ENCODE measurements at regions not wholly inside any gene's neighbourhood (a gene's known extent, or its start where the extent isn't known, plus 50 kb on each side); places are given as distances from the start of the nearest gene placed in this dataset.

- Mint-ChIP-seq H3K36me3 (ENCODE audit: insufficient read depth in 1 of 3, low read depth in 3 of 3) (no peaks in the 10 kb centered on the region; a peak in 1 of 7 replicates), H3K9me3 (no peaks in the 10 kb centered on the region), H3K4me1 (peaks cover 22 to 23% of the 10 kb centered on the region in 2 experiments), H3K4me3 (no peak overlapping the region), H3K27ac (no peak overlapping the region), H3K27me3 (ENCODE audit: low read depth) (peaks cover 6% of the 10 kb centered on the region)
- Histone ChIP-seq H2BK12ac (ENCODE audit: insufficient read length, low read depth, low read length) (no peak overlapping the region), H2BK5ac (ENCODE audit: insufficient read length, low read length) (no peak overlapping the region), H3K79me2 (ENCODE audit: insufficient read depth, low read length) (no peaks in the 10 kb centered on the region), H2BK20ac (ENCODE audit: low read depth, low read length, poor library complexity, severe bottlenecking) (no peak overlapping the region), H3T11ph (ENCODE audit: low read length) (no peak overlapping the region), H3K23me2 (ENCODE audit: insufficient read length, low read depth, low read length, poor library complexity, severe bottlenecking) (no peaks in the 10 kb centered on the region), H3K4me2 (ENCODE audit: insufficient read depth, insufficient read length, low read length) (no peak overlapping the region), H4K20me1 (ENCODE audit: control insufficient read depth, insufficient read depth, insufficient read length) (no peaks in the 10 kb centered on the region), H4K8ac (replicated peaks; ENCODE audit: insufficient read length, low read depth, low read length) (no peak overlapping the region), H2BK15ac (ENCODE audit: low read depth, low read length) (no peak overlapping the region), H2AFZ (ENCODE audit: low read length) (no peak overlapping the region), H3K18ac (ENCODE audit: insufficient read length, low read depth, low read length) (no peak overlapping the region), H4K91ac (ENCODE audit: insufficient read length, low read depth, low read length) (no peak overlapping the region), H3K9me3 (ENCODE audit: control insufficient read depth, low read depth, low read length) (no peaks in the 10 kb centered on the region), H3K23ac (ENCODE audit: insufficient read length, low read depth, low read length) (no peak overlapping the region), H2BK120ac (ENCODE audit: low read depth, low read length, poor library complexity, severe bottlenecking) (no peak overlapping the region), H3K79me1 (ENCODE audit: insufficient read depth, low read depth, low read length, poor library complexity, severe bottlenecking) (no peaks in the 10 kb centered on the region), H3K14ac (ENCODE audit: insufficient read depth, low read length) (no peak overlapping the region), H3K4me1 (ENCODE audit: insufficient read depth, low read length) (peaks cover 3% of the 10 kb centered on the region; the same call in 1 of the 2 replicates), H2AK5ac (ENCODE audit: insufficient read length, low read length) (no peak overlapping the region), H3K27me3 (ENCODE audit: insufficient read depth, low read length) (no peaks in the 10 kb centered on the region), H4K5ac (ENCODE audit: insufficient read length, low read depth, low read length) (no peak overlapping the region), H3K9ac (ENCODE audit: extremely low read depth, insufficient read length, low read length) (no peak overlapping the region), H3K56ac (ENCODE audit: insufficient read length, low read depth, low read length) (no peak overlapping the region), H3K27ac (ENCODE audit: insufficient read length, low read depth, low read length) (no peak overlapping the region), H3K4ac (ENCODE audit: low read depth, low read length) (no peak overlapping the region)
- WGBS (ENCODE audit: extremely low coverage, insufficient read length, low lambda C conversion rate): no CpG with 5 or more reads among the region's 14 CpGs
- TF ChIP-seq CTCF (conservative IDR thresholded peaks at IDR 0.05): no peak
- no peak for DNase-seq
These were observed 221.9 kb upstream of the GSE1 start for GRCh38 chr16:85391175-85391707.

Measured in H9 (cell line).